Amniotic epithelial cell (primary cell): ENCODE measurements at regions not wholly inside any gene's neighbourhood (a gene's known extent, or its start where the extent isn't known, plus 50 kb on each side); places are given as distances from the start of the nearest gene placed in this dataset.
"Not testable (repeated sequence)": the region's sequence is repeated elsewhere in the genome, so short reads cannot be mapped to it uniquely, and the experiment has no call there.

ENCODE experiments used
- DNase-seq: peaks from one replicate; pipeline ENCODE4 v3.0.0-alpha.2; 2010; ENCODE audit warnings: low read depth

- DNase-seq: peak; percentile 15
Measured at GRCh38 chr3:20324664-20325478, 138.9 kb upstream of the SGO1 start.

GRCh38 chr3:20323307-20323927, 137.4 kb upstream of the SGO1 start:
- peak; percentile 71 for DNase-seq

- DNase-seq: no peak
Measured at GRCh38 chr3:20322085-20322484, 136.1 kb upstream of the SGO1 start.

GRCh38 chr3:20321391-20322047, 135.5 kb upstream of the SGO1 start:
- DNase-seq: no peak

GRCh38 chr3:20320489-20320888, 134.5 kb upstream of the SGO1 start:
- DNase-seq: no peak

GRCh38 chr3:20319551-20319950, 133.5 kb upstream of the SGO1 start:
- no peak for DNase-seq

- no peak for DNase-seq
Measured at GRCh38 chr3:20317616-20318015, 131.6 kb upstream of the SGO1 start.

- DNase-seq: no peak
Measured at GRCh38 chr3:20316238-20316637, 130.2 kb upstream of the SGO1 start.

GRCh38 chr3:20310629-20311028, 124.6 kb upstream of the SGO1 start:
- DNase-seq: no peak

- no peak for DNase-seq
Measured at GRCh38 chr3:20307383-20307782, 121.4 kb upstream of the SGO1 start.

GRCh38 chr3:20305647-20306046, 119.6 kb upstream of the SGO1 start:
- no peak for DNase-seq

GRCh38 chr3:20302766-20303165, 116.8 kb upstream of the SGO1 start:
- DNase-seq: no peak

- no peak for DNase-seq
Measured at GRCh38 chr3:20288050-20288449, 102.0 kb upstream of the SGO1 start.

- no peak for DNase-seq
Measured at GRCh38 chr3:20280257-20280656, 94.3 kb upstream of the SGO1 start.

- not testable (repeated sequence) for DNase-seq
Measured at GRCh38 chr3:20265977-20266376, 80.0 kb upstream of the SGO1 start.

- DNase-seq: no peak
Measured at GRCh38 chr3:20264900-20265567, 79.0 kb upstream of the SGO1 start.

- no peak for DNase-seq
Measured at GRCh38 chr3:20258371-20258770, 72.4 kb upstream of the SGO1 start.

- DNase-seq: no peak
Measured at GRCh38 chr3:20256144-20256543, 70.1 kb upstream of the SGO1 start.

GRCh38 chr3:20254268-20255117, 68.5 kb upstream of the SGO1 start:
- no peak for DNase-seq

- no peak for DNase-seq
Measured at GRCh38 chr3:20250786-20251185, 64.8 kb upstream of the SGO1 start.

GRCh38 chr3:20250314-20250713, 64.3 kb upstream of the SGO1 start:
- DNase-seq: no peak

- DNase-seq: no peak
Measured at GRCh38 chr3:20246662-20247061, 60.7 kb upstream of the SGO1 start.
